CD1c-positive myeloid dendritic cell (primary cell): ENCODE measurements at regions not wholly inside any gene's neighbourhood (a gene's known extent, or its start where the extent isn't known, plus 50 kb on each side); places are given as distances from the start of the nearest gene placed in this dataset.
A peak's percentile ranks its signal among the peaks of the same experiment; 100 is the strongest.

Experiments used
- DNase-seq: peaks from one replicate; pipeline ENCODE4 v3.0.0-alpha.2; 2016; ENCODE audit errors: extremely low spot score

DNA sequence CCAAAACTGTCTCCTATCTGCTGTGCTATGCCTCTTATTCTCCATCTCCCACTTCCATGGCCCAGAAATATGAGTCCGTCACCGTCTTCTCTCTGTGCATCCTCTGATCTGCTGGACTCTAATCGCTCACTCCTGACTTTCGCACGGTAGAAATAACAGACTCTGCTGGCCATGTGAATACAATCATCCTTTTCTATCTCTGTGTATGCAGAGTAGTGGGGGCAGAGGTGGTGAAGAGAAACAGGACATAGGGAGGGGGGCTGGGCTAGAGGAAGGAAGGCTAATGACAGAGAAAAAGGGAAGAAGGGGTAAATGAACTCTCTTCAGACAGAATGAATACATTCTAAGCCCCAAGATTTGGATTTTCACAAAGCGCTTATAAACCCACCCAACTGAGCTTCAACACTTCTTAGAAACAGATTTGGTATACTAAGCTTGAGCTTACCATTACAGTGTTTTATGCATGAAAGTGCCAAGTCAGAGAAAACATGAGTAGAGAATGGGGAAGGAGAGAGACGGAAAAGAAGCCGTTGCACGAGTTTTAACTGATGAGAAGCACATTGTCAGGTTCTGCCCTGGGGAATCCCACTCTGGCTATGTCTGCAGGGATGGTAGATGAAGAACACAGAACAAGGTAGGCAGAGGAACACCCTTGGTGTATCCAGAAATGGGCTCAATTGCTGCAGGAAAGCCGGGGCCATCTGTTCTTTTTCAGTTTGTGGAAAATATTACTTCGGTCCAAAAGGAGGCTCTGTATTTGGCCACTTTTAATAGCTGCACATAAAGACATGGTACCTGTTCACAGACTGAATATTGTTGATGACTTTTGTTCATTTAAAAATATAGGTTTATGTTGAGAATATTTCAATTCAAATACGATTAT is 324.7 kb downstream of the ETS1 start:
- no peak for DNase-seq

DNA sequence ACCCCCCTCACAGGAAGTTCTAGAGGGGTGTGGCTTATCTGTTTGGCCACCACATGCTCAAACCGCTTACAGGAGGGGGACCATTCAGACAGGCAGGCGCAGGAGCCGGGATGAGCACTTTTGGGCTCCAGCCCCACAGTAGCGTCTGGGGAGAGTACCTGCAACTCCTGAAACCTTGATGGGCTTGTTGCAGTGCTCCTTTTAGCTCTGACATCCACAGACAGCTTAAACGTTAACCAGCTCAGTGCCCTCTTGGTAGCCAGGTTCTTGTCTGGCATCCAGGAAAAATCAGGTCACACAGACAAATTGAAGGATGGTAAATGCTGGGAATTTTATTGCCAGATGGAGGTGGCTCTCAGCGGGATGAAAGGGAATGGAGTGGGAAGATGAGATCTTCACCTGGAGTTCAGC is 326.3 kb downstream of the ETS1 start:
- no peak for DNase-seq

DNA sequence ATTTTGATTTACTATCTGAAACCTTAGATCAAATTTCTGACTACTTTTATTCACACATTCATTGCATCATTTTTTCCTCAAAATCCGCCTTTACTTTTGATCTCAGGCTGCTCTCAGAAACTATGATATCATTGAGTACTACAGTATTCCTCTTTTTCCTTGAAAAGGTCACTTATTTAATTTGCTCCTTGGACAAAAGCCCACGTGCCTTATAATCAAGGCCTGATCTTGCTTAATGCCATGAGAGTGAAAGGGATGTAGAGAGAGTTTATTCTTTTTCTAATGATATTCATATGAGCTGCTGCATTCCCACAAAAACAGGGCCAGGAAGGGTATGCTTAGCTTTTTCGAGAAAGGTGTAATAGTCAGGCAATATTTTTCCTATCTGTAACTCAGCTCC is 327.0 kb downstream of the ETS1 start:
- no peak for DNase-seq

DNA sequence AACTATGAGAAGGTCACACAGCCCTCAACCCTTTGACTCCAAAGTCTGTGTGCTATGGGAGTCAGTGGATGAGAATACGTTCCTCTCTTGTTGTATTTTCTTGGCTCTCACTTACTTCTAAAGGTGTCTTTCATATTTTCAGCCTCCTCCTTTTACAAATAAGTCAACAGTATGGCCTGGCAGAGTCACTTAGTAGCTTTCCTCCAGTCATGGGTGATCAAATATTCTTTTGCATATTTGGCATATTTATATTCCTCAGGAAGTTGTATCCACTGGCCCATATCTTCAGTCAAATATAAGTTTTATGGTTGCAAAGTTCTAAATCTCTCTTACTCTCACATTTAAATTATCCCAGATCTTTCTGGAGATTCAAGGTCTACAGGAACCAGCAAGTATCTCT is 327.5 kb downstream of the ETS1 start:
- no peak for DNase-seq

DNA sequence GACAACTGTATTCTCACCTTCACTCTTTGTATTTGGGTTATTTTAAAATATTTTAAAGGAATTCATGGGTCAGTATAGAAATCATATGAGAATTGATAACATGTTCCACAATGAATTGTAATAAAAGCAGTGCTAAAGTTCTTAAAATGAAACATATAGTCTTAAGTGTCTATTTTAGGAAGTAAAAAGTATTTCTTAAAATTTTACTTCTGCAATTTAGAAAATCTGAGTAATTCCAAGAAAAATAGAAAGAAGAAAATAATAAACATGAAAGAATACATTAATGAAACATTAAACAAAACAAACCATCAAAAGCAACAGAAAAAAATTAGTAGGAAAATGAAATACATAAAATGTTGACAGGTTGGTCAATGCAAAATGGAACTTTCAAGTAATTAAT is 332.4 kb downstream of the ETS1 start:
- DNase-seq: peak; percentile 52

DNA sequence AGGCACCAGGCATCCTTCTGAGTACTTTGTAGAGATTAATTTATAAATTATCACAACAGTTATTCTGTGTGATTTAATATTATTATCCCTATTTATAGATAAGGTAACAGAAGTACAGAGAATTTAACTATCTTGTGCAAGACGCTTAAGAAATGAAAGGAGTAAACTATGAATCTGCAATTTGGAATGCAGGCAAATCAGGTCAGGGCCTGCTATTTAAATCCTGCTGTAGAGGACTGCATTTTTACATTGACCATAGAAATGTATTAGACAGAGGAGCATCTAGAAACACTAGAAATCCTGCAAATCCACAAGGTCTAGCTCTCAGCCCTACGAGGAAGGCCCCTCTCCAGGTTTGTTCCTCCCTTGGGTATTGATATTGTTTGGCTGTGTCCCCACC is 336.2 kb downstream of the ETS1 start:
- DNase-seq: no peak

DNA sequence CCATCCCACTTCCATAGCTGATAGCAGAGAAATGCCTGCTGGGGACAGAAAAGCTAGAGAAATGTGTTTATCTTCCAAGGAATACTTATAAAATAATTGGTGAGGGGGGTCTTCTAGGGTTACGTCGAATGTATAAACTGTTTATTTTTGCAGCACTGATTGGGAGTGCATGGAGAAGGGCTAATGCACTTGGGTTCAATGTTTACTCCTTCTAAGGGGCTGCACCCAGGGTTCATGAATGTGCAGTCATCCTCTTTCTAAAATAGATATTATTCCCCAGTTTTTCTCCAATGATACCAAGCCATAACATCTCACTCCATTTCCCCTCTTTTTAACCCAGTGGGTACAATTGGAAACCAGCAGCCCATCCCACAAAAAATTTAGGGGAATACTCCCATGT is 336.9 kb downstream of the ETS1 start:
- DNase-seq: no peak

DNA sequence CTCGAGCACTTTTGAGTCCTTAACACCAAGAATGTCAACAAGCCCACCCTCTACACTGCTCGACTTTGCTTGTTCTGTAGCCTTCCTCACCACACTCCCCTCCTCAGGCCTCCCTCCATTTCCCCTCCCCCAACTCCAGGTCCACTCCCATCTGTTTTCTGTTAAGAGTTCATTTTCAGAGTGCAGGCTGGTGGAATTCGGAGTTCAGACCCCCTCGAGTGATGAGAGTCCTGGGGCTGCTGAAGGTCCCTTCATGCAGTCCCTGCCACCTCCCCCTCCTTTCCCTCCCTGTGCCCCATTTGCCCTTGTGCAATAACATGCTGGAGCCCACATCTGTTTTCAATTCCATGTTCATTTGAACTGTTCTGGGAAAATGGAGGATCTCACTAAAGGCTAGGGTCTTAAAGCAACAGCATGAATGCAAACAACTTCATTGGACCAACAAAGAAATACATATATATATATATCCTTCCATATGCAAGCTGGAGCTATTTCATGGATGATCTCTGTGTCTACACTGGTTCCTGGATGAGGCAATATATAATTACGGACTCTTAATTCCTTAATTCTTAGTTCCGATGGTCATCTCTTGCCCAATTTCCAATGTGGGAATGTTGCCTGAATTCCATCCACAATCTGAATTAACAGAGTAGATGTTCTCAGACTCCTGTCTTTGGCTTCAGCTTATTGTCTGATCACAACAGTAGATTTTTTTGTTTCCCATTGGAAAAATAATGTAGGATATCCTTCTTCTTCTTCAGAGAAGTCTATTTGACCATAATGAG is 340.4 kb downstream of the ETS1 start:
- DNase-seq: no peak

DNA sequence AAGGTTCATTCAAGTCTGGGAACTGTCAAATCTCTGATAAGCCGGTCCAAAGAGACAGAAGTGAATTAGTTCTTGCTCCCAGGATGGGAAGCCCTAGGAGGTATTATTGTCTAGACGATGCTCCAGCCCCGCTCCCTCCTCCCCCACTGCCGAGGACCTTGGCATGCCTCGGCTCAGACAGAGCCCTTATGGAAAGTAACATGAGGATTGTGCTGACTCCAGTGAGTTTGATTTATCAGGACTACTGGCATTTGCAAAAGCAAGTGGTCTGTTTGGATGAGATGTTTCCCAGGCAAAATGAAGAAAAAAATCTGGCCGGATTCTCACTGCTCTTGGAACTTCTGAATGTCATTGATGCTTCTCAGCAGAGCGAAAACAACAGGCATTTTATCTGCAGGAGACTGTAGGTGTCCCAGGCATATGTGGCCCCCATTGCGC is 341.0 kb downstream of the ETS1 start:
- DNase-seq: no peak

DNA sequence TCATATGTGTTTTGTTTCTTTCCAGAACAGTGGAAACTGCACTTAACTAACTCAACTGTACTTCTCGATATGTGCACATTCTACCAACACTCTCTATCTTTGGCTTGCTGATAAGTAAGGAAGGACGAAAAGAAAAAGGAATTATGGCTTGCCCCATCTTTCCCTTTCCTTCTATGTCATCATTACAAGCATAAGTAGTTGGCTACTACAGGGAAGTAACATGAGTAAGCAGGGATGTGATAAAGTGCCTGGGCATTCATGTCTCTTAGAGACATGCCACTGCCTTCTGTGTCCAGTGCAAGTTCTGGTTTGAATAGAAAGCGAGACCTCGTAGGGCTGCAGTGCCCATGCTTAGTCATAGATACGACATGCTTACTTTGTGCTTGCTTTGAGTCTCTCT is 342.5 kb downstream of the ETS1 start:
- DNase-seq: no peak

DNA sequence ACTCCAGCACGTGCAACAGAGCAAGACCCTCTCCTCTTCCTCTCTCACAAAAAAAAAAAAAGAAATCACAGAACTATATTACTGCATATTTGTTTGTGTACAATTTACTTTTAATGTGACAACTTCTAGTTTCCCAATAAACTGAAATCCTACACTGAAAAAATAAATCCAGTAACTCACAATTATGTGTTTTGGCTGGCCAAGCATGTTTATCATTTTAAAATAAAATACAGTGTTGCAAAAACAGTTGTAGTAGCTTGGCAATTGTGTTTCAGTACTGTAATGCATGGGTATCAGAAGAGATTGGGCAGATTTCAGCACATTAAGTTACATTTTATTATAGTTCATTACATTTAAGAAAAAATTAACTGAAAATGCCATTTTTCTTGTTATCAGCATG is 344.9 kb downstream of the ETS1 start:
- no peak for DNase-seq

DNA sequence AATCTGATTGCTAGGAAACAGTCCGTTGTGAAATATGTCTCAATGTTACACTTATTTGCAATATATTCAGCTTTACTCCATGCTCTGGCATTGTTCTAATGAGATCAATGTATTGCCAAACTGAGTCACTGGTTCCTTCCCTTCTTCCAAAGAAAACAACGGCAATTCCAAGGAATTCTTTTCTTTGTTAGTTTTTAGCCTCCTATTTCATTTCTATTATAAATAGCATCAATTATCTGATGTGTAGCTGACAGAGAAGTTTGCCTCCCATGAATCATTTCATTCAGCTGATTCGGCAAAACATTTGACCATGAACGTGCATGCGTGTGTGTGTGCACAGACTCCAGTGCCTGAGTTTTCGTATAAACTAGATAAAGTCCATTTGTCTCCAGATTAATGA is 346.8 kb downstream of the ETS1 start:
- no peak for DNase-seq

DNA sequence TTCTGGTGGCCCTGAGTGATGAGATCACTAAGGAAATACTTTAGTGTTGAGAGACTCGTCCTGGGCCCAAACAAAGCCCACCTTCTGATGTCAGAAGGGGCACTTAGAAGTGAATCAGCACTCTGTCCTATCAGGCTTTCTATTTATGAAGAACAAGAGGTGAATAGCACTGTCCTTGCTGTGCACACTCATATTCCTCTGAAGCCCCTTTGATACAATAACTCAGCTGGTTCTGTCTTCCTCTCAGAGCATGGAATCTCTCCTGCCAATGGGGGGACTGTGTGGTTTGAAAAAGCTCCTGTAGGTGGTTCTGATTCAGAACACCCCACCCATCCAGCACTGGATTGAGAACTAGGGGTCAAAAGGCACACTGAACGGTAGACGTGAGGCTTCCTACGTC is 348.1 kb downstream of the ETS1 start:
- DNase-seq: no peak

DNA sequence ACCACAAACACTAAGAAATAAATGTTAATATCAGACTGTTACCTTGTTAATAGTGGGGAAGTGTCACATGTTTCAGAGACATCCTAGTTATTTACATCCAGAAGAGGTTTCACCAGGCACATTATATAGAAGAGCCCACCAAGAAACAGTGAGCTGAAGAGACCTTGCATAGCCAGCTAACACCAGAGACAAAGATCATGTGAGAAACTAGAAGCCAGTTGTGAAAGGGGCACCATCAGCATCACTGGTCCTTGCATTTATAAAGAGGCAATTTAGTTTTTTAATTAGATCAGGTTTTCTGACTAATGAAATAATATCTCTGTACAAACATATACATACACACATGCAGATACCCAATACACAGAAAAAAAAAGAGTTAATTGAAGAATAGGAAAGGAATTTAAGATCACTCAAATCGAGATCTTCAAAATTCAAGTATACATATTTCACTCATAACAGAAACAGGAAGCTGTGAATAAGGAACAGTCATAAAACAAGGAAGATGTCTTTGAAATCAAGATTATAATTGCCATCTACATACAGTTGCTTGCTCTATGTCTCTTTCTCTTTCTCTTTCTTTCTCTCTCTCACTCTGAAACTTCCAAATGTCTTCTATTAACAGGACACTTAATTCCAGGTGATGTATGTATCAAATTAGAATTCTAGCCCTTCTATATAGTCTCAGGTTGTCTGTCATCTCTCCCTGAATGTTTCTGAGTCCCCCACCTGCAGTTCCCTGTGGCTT is 348.7 kb downstream of the ETS1 start:
- peak; percentile 58 for DNase-seq

DNA sequence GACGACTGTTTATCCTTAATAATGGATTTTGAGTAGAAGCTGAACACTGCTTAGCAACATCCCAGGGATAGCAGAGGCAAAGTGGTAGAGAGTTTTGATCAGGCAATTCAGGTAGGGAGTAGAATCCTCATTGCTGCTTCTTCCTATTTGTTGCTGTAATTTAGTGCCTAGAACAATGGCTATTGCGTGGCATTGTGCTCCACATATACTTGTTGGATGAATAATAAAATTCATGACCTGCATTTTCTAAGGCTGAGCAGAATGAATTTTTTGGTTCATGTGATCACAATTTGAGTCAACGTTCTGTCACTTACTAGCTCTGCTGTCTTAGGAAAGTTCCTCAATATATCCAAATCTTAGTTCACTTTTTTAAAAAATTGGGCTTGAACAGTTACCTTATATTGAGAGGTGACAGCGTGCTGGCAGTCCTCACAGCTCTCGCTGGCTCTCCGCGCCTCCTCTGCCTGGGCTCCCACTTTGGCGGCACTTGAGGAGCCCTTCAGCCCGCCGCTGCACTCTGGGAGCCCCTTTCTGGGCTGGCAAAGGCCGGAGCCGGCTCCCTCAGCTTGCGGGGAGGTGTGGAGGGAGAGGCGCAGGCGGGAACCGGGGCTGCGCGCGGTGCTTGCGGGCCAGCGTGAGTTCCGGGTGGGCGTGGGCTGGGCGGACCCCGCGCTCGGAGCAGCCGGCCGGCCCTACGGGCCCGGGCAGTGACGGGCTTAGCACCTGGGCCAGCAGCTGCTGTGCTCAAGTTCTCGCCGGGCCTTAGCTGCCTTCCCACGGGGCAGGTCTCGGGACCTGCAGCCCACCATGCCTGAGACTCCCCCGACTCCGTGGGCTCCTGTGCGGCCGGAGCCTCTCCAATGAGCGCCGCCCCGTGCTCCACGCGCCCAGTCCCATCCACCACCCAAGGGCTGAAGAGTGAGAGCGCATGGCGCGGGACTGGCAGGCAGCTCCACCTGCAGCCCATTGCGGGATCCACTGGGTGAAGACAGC is 350.6 kb downstream of the ETS1 start:
- DNase-seq: peak; percentile 33

DNA sequence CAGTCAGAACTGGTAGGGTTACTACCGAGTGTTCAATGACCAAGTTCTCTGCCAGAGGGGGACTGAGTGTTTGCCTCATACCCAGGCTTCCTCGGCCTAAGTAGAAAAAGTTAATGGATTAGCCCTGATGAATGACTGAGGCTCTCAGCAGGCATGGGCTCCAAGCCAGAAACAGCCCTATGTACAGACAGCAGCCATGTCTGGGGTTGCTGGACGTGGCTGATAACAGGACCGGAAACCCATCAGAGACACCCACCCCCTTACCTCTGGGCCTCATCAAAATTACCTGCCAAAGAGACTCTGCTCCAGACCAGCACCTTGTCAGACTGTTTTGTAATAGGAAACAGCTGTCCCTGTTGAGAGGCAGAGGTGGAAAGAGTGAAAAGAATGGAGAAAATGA is 351.4 kb downstream of the ETS1 start:
- DNase-seq: no peak

DNA sequence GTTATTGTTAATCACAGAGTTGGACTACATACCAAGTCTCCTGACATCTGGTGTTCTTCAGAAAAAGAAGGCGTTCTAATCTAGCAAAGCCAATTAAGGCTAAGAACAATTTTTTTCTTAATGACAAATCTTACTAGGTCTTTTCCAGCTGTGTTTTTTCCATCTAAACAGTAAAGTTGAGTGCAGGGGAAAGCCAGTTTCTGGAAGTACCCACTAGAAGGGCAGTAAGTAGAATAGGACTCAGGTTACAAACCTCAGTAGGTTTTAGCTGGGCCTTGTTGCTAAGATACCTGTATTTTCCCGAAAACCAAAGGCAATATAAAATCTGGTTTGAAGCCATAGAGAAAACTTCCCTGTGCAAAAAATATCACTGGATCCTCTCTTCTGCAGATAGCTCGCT is 351.9 kb downstream of the ETS1 start:
- DNase-seq: no peak

DNA sequence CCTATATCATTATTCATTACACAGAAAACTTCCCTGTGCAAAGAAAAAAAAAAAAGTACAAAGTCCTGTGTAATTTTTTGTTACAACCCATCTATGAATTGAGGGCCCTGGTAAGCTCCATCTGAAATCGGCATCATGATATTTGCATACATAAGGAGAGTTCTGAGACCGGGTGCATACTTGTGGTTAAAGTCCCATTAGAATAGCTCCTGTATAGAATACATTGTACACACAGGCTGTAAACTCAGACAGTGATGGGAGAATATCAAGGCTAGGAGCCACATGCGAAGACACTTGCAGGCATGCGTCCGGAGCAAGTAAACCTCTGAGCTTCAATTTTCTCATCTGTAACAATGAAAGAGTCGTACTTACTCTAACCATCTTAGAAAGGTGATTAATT is 353.2 kb downstream of the ETS1 start:
- no peak for DNase-seq

DNA sequence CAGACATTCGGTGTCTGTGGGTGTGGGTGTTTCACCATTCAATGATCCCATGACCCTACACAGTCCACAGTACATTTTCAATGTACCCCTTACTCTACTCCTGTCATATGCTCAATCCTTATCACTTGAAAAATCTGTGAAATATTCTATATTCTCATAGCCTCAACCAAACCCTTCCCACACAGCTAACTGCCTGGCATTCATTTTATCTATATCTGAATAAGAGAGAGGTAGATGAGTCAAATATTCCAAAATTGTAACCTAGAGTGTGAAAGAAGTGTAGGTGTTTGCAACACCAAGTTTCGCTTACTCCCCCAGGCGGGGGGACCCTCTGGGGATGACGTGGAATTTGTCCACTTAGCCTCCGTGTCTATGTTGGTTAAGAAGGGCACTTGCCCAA is 354.8 kb downstream of the ETS1 start:
- DNase-seq: no peak

DNA sequence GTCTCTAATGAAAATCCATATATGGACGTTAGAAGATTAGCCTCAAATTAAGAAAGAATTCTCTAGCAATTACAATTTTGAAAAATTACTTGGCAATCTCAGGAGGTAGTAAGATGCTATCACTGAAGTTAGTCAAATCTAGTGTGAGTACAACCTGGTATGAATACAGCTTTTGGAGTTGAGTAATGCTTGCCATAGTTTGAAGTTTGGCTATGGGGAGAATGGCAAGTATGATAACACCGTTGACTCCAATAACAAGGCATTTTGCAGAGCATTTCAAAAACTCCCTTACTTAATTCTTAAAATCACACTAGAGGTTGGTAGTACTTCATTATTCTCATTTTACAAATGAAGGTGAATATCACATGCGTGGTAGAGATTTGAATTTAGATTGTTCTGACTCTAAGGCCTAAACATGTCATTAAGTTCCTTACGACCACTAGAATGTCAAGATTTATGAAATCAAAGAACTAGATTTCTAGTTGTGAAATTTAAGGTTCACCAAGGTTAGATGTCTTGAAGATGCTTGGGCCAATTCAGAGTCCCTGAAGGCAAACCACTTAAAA is 355.4 kb downstream of the ETS1 start:
- DNase-seq: no peak

DNA sequence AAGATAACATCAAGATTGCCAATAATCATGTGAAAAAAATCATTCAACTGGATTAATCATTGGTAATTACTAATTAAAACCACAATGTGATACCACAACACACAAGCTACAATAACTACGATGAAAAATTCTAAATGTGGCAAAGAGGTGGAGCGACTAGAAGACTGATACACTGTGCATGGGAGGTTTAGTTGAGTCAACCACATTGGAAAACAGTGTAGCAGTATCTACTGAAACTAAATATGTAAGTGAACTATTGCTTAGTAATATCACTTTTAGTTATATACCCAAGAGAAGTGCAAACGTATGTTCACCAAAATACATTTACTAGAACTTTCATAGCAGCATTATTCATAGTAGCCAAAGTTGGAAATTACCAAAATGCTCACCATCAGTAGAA is 359.9 kb downstream of the ETS1 start:
- DNase-seq: no peak
